ENCODE measurements at regions not wholly inside any gene's neighbourhood (a gene's known extent, or its start where the extent isn't known, plus 50 kb on each side); places are given as distances from the start of the nearest gene placed in this dataset.

DNA sequence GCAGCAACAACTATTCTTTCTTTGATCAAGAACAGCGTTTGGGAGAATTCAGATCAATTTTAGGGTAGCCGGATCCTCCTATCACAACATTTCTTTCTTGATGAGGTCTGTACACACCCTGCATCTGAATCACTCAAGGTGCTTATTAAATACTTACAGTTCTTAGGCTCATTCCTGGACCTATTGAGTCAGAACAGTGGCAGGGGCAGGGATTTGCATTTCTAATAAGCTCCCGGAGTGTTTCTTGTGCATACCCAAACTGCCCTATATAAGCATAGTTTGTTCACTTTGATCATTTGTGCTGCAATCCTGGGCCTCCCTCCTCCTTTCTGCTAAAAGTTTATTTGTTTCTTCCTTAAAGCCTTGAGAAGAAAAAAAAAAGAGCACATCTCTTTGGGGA lies 80.5 kb upstream of the RPH3A start:
- no peak overlapping the region for H2BK5ac ChIP-seq (ENCODE audit: low read depth, low read length, poor library complexity, severe bottlenecking)
- H3K4ac ChIP-seq (ENCODE audit: low read depth, low read length), result no peak overlapping the region
- no peak overlapping the region for H2BK20ac ChIP-seq (ENCODE audit: low read depth, low read length)
- no peak overlapping the region for H3K4me3 ChIP-seq (ENCODE audit: insufficient read depth, low read depth, low read length)
- no peaks in the 10 kb centered on the region for H3K79me1 ChIP-seq (ENCODE audit: low read depth in 1 of 2, low read length in 2 of 2)
- ATAC-seq (ENCODE audit: low read depth) (no peak), DNase-seq (no peak)
- H4K20me1 ChIP-seq (ENCODE audit: insufficient read depth, low read length), result no peaks in the 10 kb centered on the region
- dilution Hi-C loops (cut with HindIII; ENCODE audit: low sequenced_read_pairs, unreplicated experiment) (no loop called here), in situ Hi-C loops (cut with MboI; ENCODE audit: low sequenced_read_pairs) (no loop called here), intact Hi-C loops (cut with micrococcal nuclease) (no loop called here)
- H4K5ac ChIP-seq (ENCODE audit: low read depth, low read length), result no peak overlapping the region
- no peak overlapping the region for H3K23ac ChIP-seq (ENCODE audit: low read depth, low read length)
- H3K9me3 ChIP-seq (ENCODE audit: control insufficient read depth, insufficient read depth, low read length), result no peaks in the 10 kb centered on the region
- H3K27me3 ChIP-seq (ENCODE audit: control insufficient read depth, insufficient read depth, low read length), result no peaks in the 10 kb centered on the region
- H3K14ac ChIP-seq (replicated peaks; ENCODE audit: low read depth, low read length), result no peak overlapping the region
- POLR2A ChIA-PET (ENCODE audit: unreplicated experiment), result no interaction called here
- no peak overlapping the region for H2AK9ac ChIP-seq (replicated peaks; ENCODE audit: low read depth, low read length, poor library complexity)
- H3K56ac ChIP-seq (ENCODE audit: extremely low read depth, insufficient read depth, low read length), result no peak overlapping the region
- no peak overlapping the region for H3K27ac ChIP-seq (ENCODE audit: insufficient read depth, low read length)
- BruUV-seq (replicated peaks), result no TSS peak
- no peak overlapping the region for H4K91ac ChIP-seq (ENCODE audit: insufficient read depth, low read depth, low read length)
- H2AK5ac ChIP-seq (ENCODE audit: low read depth, low read length), result no peak overlapping the region
- no peaks in the 10 kb centered on the region for H3K36me3 ChIP-seq (ENCODE audit: control insufficient read depth, insufficient read depth, low read length)
- no peak for TF ChIP-seq RFX5 (IDR thresholded peaks at IDR 0.05; ENCODE audit: low read depth, low read length)
- no peak for TF ChIP-seq MXI1 (IDR thresholded peaks at IDR 0.05; ENCODE audit: borderline replicate concordance, low read depth, low read length)
- no peak for TF ChIP-seq MAFK (IDR thresholded peaks at IDR 0.05; ENCODE audit: low read depth, low read length)
- no peak for TF ChIP-seq FOS (IDR thresholded peaks at IDR 0.05; ENCODE audit: low read depth, low read length)
- no peak for TF ChIP-seq RAD21 (IDR thresholded peaks at IDR 0.05; ENCODE audit: low read length)
- TF ChIP-seq RCOR1 (IDR thresholded peaks at IDR 0.05; ENCODE audit: insufficient replicate concordance, low read length), result no peak
- no peak for TF ChIP-seq SMC3 (IDR thresholded peaks at IDR 0.05; ENCODE audit: low read depth, low read length)
- TF ChIP-seq, protein P1, sequence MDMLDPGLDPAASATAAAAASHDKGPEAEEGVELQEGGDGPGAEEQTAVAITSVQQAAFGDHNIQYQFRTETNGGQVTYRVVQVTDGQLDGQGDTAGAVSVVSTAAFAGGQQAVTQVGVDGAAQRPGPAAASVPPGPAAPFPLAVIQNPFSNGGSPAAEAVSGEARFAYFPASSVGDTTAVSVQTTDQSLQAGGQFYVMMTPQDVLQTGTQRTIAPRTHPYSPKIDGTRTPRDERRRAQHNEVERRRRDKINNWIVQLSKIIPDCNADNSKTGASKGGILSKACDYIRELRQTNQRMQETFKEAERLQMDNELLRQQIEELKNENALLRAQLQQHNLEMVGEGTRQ (IDR thresholded peaks at IDR 0.05; ENCODE audit: low read depth, low read length), result no peak
- no peak for TF ChIP-seq MAZ (IDR thresholded peaks at IDR 0.05; ENCODE audit: borderline replicate concordance, low read depth, low read length)
- no peak for TF ChIP-seq POLR2A (IDR thresholded peaks at IDR 0.05; ENCODE audit: low read depth, low read length)
- no peak for TF ChIP-seq CEBPB (IDR thresholded peaks at IDR 0.05; ENCODE audit: low read depth, low read length)
- TF ChIP-seq CHD1 (IDR thresholded peaks at IDR 0.05; ENCODE audit: low read depth, low read length), result no peak
- TF ChIP-seq, protein P2, sequence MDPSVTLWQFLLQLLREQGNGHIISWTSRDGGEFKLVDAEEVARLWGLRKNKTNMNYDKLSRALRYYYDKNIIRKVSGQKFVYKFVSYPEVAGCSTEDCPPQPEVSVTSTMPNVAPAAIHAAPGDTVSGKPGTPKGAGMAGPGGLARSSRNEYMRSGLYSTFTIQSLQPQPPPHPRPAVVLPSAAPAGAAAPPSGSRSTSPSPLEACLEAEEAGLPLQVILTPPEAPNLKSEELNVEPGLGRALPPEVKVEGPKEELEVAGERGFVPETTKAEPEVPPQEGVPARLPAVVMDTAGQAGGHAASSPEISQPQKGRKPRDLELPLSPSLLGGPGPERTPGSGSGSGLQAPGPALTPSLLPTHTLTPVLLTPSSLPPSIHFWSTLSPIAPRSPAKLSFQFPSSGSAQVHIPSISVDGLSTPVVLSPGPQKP (IDR thresholded peaks at IDR 0.05; ENCODE audit: borderline replicate concordance, low read depth, low read length), result no peak
- no peak for TF ChIP-seq NFE2L2 (IDR thresholded peaks at IDR 0.05; ENCODE audit: low read depth, low read length)
- TF ChIP-seq, protein P3, sequence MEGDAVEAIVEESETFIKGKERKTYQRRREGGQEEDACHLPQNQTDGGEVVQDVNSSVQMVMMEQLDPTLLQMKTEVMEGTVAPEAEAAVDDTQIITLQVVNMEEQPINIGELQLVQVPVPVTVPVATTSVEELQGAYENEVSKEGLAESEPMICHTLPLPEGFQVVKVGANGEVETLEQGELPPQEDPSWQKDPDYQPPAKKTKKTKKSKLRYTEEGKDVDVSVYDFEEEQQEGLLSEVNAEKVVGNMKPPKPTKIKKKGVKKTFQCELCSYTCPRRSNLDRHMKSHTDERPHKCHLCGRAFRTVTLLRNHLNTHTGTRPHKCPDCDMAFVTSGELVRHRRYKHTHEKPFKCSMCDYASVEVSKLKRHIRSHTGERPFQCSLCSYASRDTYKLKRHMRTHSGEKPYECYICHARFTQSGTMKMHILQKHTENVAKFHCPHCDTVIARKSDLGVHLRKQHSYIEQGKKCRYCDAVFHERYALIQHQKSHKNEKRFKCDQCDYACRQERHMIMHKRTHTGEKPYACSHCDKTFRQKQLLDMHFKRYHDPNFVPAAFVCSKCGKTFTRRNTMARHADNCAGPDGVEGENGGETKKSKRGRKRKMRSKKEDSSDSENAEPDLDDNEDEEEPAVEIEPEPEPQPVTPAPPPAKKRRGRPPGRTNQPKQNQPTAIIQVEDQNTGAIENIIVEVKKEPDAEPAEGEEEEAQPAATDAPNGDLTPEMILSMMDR (conservative IDR thresholded peaks at IDR 0.05; ENCODE audit: low read depth, low read length), result no peak
- no peak for TF ChIP-seq BHLHE40 (IDR thresholded peaks at IDR 0.05; ENCODE audit: low read depth, low read length)
- H3K9ac ChIP-seq (ENCODE audit: low read depth, low read length), result no peak overlapping the region
- H3K9me1 ChIP-seq (ENCODE audit: insufficient read depth, low read length), result no peaks in the 10 kb centered on the region
- no peak overlapping the region for H4K8ac ChIP-seq (ENCODE audit: low read depth in 2 of 2, low read length in 2 of 2)
- WGBS, 2 experiments (ENCODE audit: extremely low coverage in 2 of 2, insufficient read length in 1 of 2), result 60% methylated on average over 2 of the region's 3 CpGs; no CpG with 5 or more reads in 1 of the 2 experiments
- no peak overlapping the region for H2BK15ac ChIP-seq (ENCODE audit: low read depth, low read length)
- no peaks in the 10 kb centered on the region for H3K4me1 ChIP-seq (ENCODE audit: control insufficient read depth, insufficient read depth, low read length)
- H2AFZ ChIP-seq (replicated peaks; ENCODE audit: low read length, poor library complexity), result no peak overlapping the region
- H3K18ac ChIP-seq (ENCODE audit: low read depth, low read length), result no peak overlapping the region
- no peak overlapping the region for H3K4me2 ChIP-seq (ENCODE audit: low read depth, low read length)
- CTCF ChIA-PET, result no interaction called here
- no peak overlapping the region for H2BK120ac ChIP-seq (ENCODE audit: low read depth, low read length)
